Activated naive CD4-positive, alpha-beta T cell treated with anti-CD3 and anti-CD28 coated beads, Interleukin-2, amount 10 ng/mL, durations not matched to agents 7 days and 5 days (primary cell): ENCODE measurements at regions not wholly inside any gene's neighbourhood (a gene's known extent, or its start where the extent isn't known, plus 50 kb on each side); places are given as distances from the start of the nearest gene placed in this dataset.

ENCODE experiments used
- CTCF ChIA-PET: fragments of 350-600 bp; sonication (Branson Sonifier 250); formaldehyde crosslinking; loops from one replicate; lab custom pipeline; 2021; ENCODE audit warnings: antibody characterized with exemption; lab: Charles Lee
- DNase-seq: peaks from one replicate; pipeline ENCODE4 v3.0.0-alpha.2; 2020
- H3K27ac Mint-ChIP-seq: one replicate; pipeline ENCODE4 v1.8.0; 2021; ENCODE audit warnings: mild to moderate bottlenecking, moderate library complexity, mixed read lengths
- H3K27me3 Mint-ChIP-seq: one replicate; pipeline ENCODE4 v1.8.0; 2021; ENCODE audit warnings: mild to moderate bottlenecking, mixed read lengths
- H3K36me3 Mint-ChIP-seq: one replicate; pipeline ENCODE4 v1.8.0; 2021; ENCODE audit warnings: mixed read lengths
- H3K4me1 Mint-ChIP-seq: one replicate; pipeline ENCODE4 v1.8.0; 2021; ENCODE audit warnings: mixed read lengths
- H3K4me3 Mint-ChIP-seq: one replicate; pipeline ENCODE4 v1.8.0; 2021; ENCODE audit warnings: mild to moderate bottlenecking, moderate library complexity, mixed read lengths
- H3K9me3 Mint-ChIP-seq: one replicate; pipeline ENCODE4 v1.8.0; 2021; ENCODE audit warnings: mixed read lengths

- DNase-seq, result peak; percentile 58
- no peaks in the 10 kb centered on the region for H3K9me3 Mint-ChIP-seq
- CTCF ChIA-PET, result interaction anchor here (0.6 to 2.8 kb wide), 6 partner anchors 8 to 69 kb away, joined by 3 to 14 read pairs (median 6); no protein-coding TSS in a partner anchor
Measured at GRCh38 chr9:117487555-117488175, 72.8 kb upstream of the ASTN2 start.

GRCh38 chr9:117486426-117486825 lies 71.6 kb upstream of the ASTN2 start:
- CTCF ChIA-PET, result interaction anchor here (1.1 to 2.8 kb wide), 4 partner anchors 57 to 749 kb away, joined by 3 to 14 read pairs (median 4); no protein-coding TSS in a partner anchor
- Mint-ChIP-seq H3K4me1 (no peaks in the 10 kb centered on the region), H3K27ac (no peak overlapping the region), H3K9me3 (no peaks in the 10 kb centered on the region), H3K36me3 (no peaks in the 10 kb centered on the region), H3K27me3 (no peaks in the 10 kb centered on the region), H3K4me3 (no peak overlapping the region)
- DNase-seq, result no peak

More at GRCh38 chr9:117487555-117488175, 72.8 kb upstream of the ASTN2 start:
- H3K4me3 Mint-ChIP-seq, result no peak overlapping the region
- no peak overlapping the region for H3K27ac Mint-ChIP-seq
- H3K27me3 Mint-ChIP-seq, result no peaks in the 10 kb centered on the region
- no peaks in the 10 kb centered on the region for H3K4me1 Mint-ChIP-seq
- H3K36me3 Mint-ChIP-seq, result no peaks in the 10 kb centered on the region

- no peaks in the 10 kb centered on the region for H3K9me3 Mint-ChIP-seq
- CTCF ChIA-PET, result no interaction called here
Measured at GRCh38 chr9:117485176-117485575, 70.3 kb upstream of the ASTN2 start.

GRCh38 chr9:117480729-117481128 lies 65.9 kb upstream of the ASTN2 start:
- H3K27ac Mint-ChIP-seq, result no peak overlapping the region
- no peaks in the 10 kb centered on the region for H3K27me3 Mint-ChIP-seq
- no peaks in the 10 kb centered on the region for H3K9me3 Mint-ChIP-seq
- H3K4me3 Mint-ChIP-seq, result no peak overlapping the region
- no peaks in the 10 kb centered on the region for H3K36me3 Mint-ChIP-seq
- DNase-seq, result no peak
- CTCF ChIA-PET, result interaction anchor here (2.1 kb wide), 1 partner anchor 7 kb away, joined by 9 read pairs; no protein-coding TSS in a partner anchor
- H3K4me1 Mint-ChIP-seq, result no peaks in the 10 kb centered on the region

More at GRCh38 chr9:117485176-117485575, 70.3 kb upstream of the ASTN2 start:
- Mint-ChIP-seq H3K4me1 (no peaks in the 10 kb centered on the region), H3K36me3 (no peaks in the 10 kb centered on the region), H3K27me3 (no peaks in the 10 kb centered on the region), H3K27ac (no peak overlapping the region), H3K4me3 (no peak overlapping the region)
- no peak for DNase-seq

GRCh38 chr9:117480253-117480652 lies 65.4 kb upstream of the ASTN2 start:
- Mint-ChIP-seq H3K4me3 (no peak overlapping the region), H3K36me3 (no peaks in the 10 kb centered on the region), H3K4me1 (no peaks in the 10 kb centered on the region), H3K27ac (no peak overlapping the region), H3K9me3 (no peaks in the 10 kb centered on the region), H3K27me3 (no peaks in the 10 kb centered on the region)
- CTCF ChIA-PET, result interaction anchor here (2.1 kb wide), 1 partner anchor 8 kb away, joined by 9 read pairs; no protein-coding TSS in a partner anchor
- DNase-seq, result no peak

GRCh38 chr9:117473293-117473692 lies 58.4 kb upstream of the ASTN2 start:
- H3K4me3 Mint-ChIP-seq, result no peak overlapping the region
- no peak overlapping the region for H3K27ac Mint-ChIP-seq
- CTCF ChIA-PET, result no interaction called here
- H3K4me1 Mint-ChIP-seq, result no peaks in the 10 kb centered on the region
- H3K36me3 Mint-ChIP-seq, result no peaks in the 10 kb centered on the region
- H3K9me3 Mint-ChIP-seq, result no peaks in the 10 kb centered on the region
- no peaks in the 10 kb centered on the region for H3K27me3 Mint-ChIP-seq
- no peak for DNase-seq

- no peak overlapping the region for H3K4me3 Mint-ChIP-seq
- no peaks in the 10 kb centered on the region for H3K4me1 Mint-ChIP-seq
- CTCF ChIA-PET, result no interaction called here
- H3K27me3 Mint-ChIP-seq, result no peaks in the 10 kb centered on the region
- no peak for DNase-seq
- no peaks in the 10 kb centered on the region for H3K9me3 Mint-ChIP-seq
- no peak overlapping the region for H3K27ac Mint-ChIP-seq
- H3K36me3 Mint-ChIP-seq, result no peaks in the 10 kb centered on the region
Measured at GRCh38 chr9:117470902-117471301, 56.0 kb upstream of the ASTN2 start.

GRCh38 chr9:117470455-117470854 lies 55.6 kb upstream of the ASTN2 start:
- no peak for DNase-seq
- Mint-ChIP-seq H3K27me3 (no peaks in the 10 kb centered on the region), H3K27ac (no peak overlapping the region), H3K4me1 (no peaks in the 10 kb centered on the region), H3K36me3 (no peaks in the 10 kb centered on the region), H3K9me3 (no peaks in the 10 kb centered on the region), H3K4me3 (no peak overlapping the region)
- CTCF ChIA-PET, result no interaction called here

GRCh38 chr9:117466111-117466510 lies 51.3 kb upstream of the ASTN2 start:
- H3K9me3 Mint-ChIP-seq, result no peaks in the 10 kb centered on the region
- DNase-seq, result no peak
- no peaks in the 10 kb centered on the region for H3K27me3 Mint-ChIP-seq
- H3K4me1 Mint-ChIP-seq, result no peaks in the 10 kb centered on the region
- no peaks in the 10 kb centered on the region for H3K36me3 Mint-ChIP-seq
- H3K4me3 Mint-ChIP-seq, result no peak overlapping the region
- CTCF ChIA-PET, result no interaction called here
- no peak overlapping the region for H3K27ac Mint-ChIP-seq

- Mint-ChIP-seq H3K36me3 (no peaks in the 10 kb centered on the region), H3K27ac (no peak overlapping the region), H3K4me1 (no peaks in the 10 kb centered on the region), H3K9me3 (no peaks in the 10 kb centered on the region), H3K27me3 (no peaks in the 10 kb centered on the region), H3K4me3 (no peak overlapping the region)
- no peak for DNase-seq
- CTCF ChIA-PET, result no interaction called here
Measured at GRCh38 chr9:117465706-117466105, 50.8 kb upstream of the ASTN2 start.

GRCh38 chr9:117464941-117465616 lies 50.2 kb upstream of the ASTN2 start:
- H3K27ac Mint-ChIP-seq, result no peak overlapping the region

More at GRCh38 chr9:117464941-117465616, 50.2 kb upstream of the ASTN2 start:
- Mint-ChIP-seq H3K9me3 (no peaks in the 10 kb centered on the region), H3K27me3 (no peaks in the 10 kb centered on the region), H3K4me3 (no peak overlapping the region), H3K36me3 (no peaks in the 10 kb centered on the region), H3K4me1 (no peaks in the 10 kb centered on the region)
- CTCF ChIA-PET, result no interaction called here
- DNase-seq, result no peak
